ENCODE measurements at regions not wholly inside any gene's neighbourhood (a gene's known extent, or its start where the extent isn't known, plus 50 kb on each side); places are given as distances from the start of the nearest gene placed in this dataset.

- Histone ChIP-seq H3K27ac (no peak overlapping the region), H3K4me1 (no peaks in the 10 kb centered on the region), H3K27me3 (replicated peaks in 1 of 7) (no peaks in the 10 kb centered on the region), H3K9me3 (no peaks in the 10 kb centered on the region), H3K36me3 (no peaks in the 10 kb centered on the region), H3K4me3 (no peak overlapping the region)
- WGBS, 5 donors = 86 to 93% (median 93%) methylated on average over 2 of the region's 2 CpGs
- intact Hi-C loops (cut with DNase I; ENCODE audit: low total_unique reads) = no loop called here
- TF ChIP-seq POLR2A (IDR thresholded peaks at IDR 0.05) (no peak), POLR2AphosphoS5 (IDR thresholded peaks at IDR 0.05) (no peak), CTCF (IDR thresholded peaks at IDR 0.05 in 8 of 11, conservative IDR thresholded peaks at IDR 0.05 in 3 of 11) (no peak)
- DNase-seq = no peak
Observed at GRCh38 chr2:106293271-106293783, 99.2 kb upstream of the UXS1 start.

- H3K4me3 ChIP-seq = no peak overlapping the region
- no peaks in the 10 kb centered on the region for H3K9me3 ChIP-seq
- no peak overlapping the region for H3K27ac ChIP-seq
- intact Hi-C loops (cut with DNase I; ENCODE audit: low total_unique reads) = no loop called here
- H3K4me1 ChIP-seq = no peaks in the 10 kb centered on the region
- H3K27me3 ChIP-seq (replicated peaks in 1 of 7) = no peaks in the 10 kb centered on the region
- TF ChIP-seq CTCF (IDR thresholded peaks at IDR 0.05 in 8 of 11, conservative IDR thresholded peaks at IDR 0.05 in 3 of 11) = no peak
- no peak for TF ChIP-seq POLR2AphosphoS5 (IDR thresholded peaks at IDR 0.05)
- no peak for TF ChIP-seq POLR2A (IDR thresholded peaks at IDR 0.05)
- WGBS, 5 donors = 86 to 94% (median 92%) methylated on average over 3 of the region's 3 CpGs
- DNase-seq = no peak
- no peaks in the 10 kb centered on the region for H3K36me3 ChIP-seq
Observed at GRCh38 chr2:106292627-106293026, 98.5 kb upstream of the UXS1 start.

GRCh38 chr2:106288873-106289272, 94.8 kb upstream of the UXS1 start:
- no peak for DNase-seq
- TF ChIP-seq POLR2AphosphoS5 (IDR thresholded peaks at IDR 0.05) = no peak
- no peak for TF ChIP-seq POLR2A (IDR thresholded peaks at IDR 0.05)
- no peak for TF ChIP-seq CTCF (IDR thresholded peaks at IDR 0.05 in 8 of 11, conservative IDR thresholded peaks at IDR 0.05 in 3 of 11)
- intact Hi-C loops (cut with DNase I; ENCODE audit: low total_unique reads) = no loop called here
- WGBS, 5 donors = 94 to 98% (median 96%) methylated on average over 9 of the region's 9 CpGs
- H3K36me3 ChIP-seq = no peaks in the 10 kb centered on the region
- H3K27ac ChIP-seq = no peak overlapping the region
- H3K4me1 ChIP-seq = peaks cover 0 to 8% (median 0%) of the 10 kb centered on the region in 6 donors
- H3K27me3 ChIP-seq (replicated peaks in 1 of 7) = no peaks in the 10 kb centered on the region
- no peaks in the 10 kb centered on the region for H3K9me3 ChIP-seq
- no peak overlapping the region for H3K4me3 ChIP-seq

GRCh38 chr2:106285237-106285829, 91.2 kb upstream of the UXS1 start:
- Histone ChIP-seq H3K27ac (no peak overlapping the region), H3K27me3 (replicated peaks in 1 of 7) (peaks cover 0 to 16% (median 0%) of the 10 kb centered on the region in 7 donors), H3K9me3 (no peaks in the 10 kb centered on the region), H3K36me3 (no peaks in the 10 kb centered on the region), H3K4me1 (peaks cover 0 to 34% (median 11%) of the 10 kb centered on the region in 6 donors), H3K4me3 (no peak overlapping the region)
- no peak for DNase-seq
- TF ChIP-seq CTCF (IDR thresholded peaks at IDR 0.05 in 8 of 11, conservative IDR thresholded peaks at IDR 0.05 in 3 of 11) (no peak), POLR2A (IDR thresholded peaks at IDR 0.05) (no peak), POLR2AphosphoS5 (IDR thresholded peaks at IDR 0.05) (no peak)
- 54 to 85% (median 75%) methylated on average over 3 of the region's 3 CpGs for WGBS, 5 donors
- intact Hi-C loops (cut with DNase I; ENCODE audit: low total_unique reads) = no loop called here

Measured in spleen (tissue), 11 donors.